ENCODE measurements at regions not wholly inside any gene's neighbourhood (a gene's known extent, or its start where the extent isn't known, plus 50 kb on each side); places are given as distances from the start of the nearest gene placed in this dataset.

DNA sequence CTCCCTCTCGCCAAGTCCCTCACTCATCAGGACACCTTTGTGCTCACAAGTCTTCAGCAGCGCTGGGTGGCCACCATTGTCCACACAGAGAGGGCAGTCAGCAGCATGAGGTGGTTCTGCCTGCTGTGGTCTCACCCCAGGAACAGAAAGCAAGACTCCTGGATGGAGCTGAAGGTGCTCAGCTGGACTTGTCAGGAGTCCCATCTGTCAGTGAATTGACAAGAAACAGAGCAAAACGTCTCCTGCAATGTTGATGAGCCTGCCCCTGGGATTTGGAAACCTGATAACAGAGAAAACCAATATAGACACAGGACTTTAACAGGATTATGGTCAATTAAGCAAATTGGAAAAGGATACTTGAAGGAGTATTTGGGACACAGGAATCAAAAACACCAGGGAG is 122.2 kb upstream of the PRSS58 start:
- H3K27me3 ChIP-seq = no peaks in the 10 kb centered on the region
- no peaks in the 10 kb centered on the region for H3K9me3 ChIP-seq
- WGBS, 2 donors (ENCODE audit: low coverage in 1 of 2) = 62% methylated on average over 3 of the region's 3 CpGs; no CpG with 5 or more reads in 1 of the 2 donors
- in situ Hi-C loops (cut with MboI; ENCODE audit: low pct_ligation_motif_present in 1 of 4, low pct_unique_long_range_greater_than_20kb in 1 of 4, low sequenced_read_pairs in 3 of 4) = no loop called here
- intact Hi-C loops (cut with DNase I; ENCODE audit: low total_unique reads) = no loop called here
- no peak for DNase-seq
- TF ChIP-seq POLR2A (IDR thresholded peaks at IDR 0.05) = no peak
- TF ChIP-seq, protein P1, sequence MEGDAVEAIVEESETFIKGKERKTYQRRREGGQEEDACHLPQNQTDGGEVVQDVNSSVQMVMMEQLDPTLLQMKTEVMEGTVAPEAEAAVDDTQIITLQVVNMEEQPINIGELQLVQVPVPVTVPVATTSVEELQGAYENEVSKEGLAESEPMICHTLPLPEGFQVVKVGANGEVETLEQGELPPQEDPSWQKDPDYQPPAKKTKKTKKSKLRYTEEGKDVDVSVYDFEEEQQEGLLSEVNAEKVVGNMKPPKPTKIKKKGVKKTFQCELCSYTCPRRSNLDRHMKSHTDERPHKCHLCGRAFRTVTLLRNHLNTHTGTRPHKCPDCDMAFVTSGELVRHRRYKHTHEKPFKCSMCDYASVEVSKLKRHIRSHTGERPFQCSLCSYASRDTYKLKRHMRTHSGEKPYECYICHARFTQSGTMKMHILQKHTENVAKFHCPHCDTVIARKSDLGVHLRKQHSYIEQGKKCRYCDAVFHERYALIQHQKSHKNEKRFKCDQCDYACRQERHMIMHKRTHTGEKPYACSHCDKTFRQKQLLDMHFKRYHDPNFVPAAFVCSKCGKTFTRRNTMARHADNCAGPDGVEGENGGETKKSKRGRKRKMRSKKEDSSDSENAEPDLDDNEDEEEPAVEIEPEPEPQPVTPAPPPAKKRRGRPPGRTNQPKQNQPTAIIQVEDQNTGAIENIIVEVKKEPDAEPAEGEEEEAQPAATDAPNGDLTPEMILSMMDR (IDR thresholded peaks at IDR 0.05) = no peak
- no peak for TF ChIP-seq POLR2AphosphoS5 (IDR thresholded peaks at IDR 0.05)
- TF ChIP-seq EP300 (IDR thresholded peaks at IDR 0.05; ENCODE audit: low read depth) = no peak
- no peak overlapping the region for H3K27ac ChIP-seq
- H3K36me3 ChIP-seq = no peaks in the 10 kb centered on the region
- H3K4me3 ChIP-seq = no peak overlapping the region
- H3K4me1 ChIP-seq = peaks cover 0 to 6% (median 0%) of the 10 kb centered on the region in 4 donors

DNA sequence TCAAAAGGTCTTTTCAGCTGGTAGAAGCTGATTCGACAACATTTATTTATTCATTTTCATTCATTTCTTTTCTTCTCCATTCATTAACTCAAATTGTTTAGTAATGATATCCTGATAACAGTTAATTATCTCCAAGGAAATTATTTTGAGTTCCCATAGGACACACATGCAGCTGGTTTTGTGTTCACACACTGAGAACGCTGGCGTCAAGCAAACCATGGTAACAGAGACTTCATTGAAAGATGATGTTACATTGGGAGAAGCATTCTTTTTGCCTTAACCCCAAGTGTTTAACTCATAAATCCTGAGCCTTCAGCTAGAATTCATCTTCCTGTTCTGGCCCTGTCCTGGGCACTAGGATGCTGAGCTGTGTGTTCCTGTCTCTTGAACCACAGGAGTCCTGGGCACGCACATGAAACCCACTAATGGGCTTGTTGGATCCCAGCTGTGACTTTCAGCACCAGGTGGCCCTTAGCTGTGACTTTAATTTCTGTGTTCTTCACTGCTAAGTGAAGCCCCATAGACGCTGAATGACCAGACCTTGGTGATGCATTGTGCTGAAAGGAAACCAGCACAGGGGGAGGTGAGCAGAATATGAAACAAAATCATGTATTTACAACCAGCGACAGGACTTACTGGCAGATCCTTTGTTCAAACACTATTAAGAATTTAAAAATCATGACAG is 121.5 kb upstream of the PRSS58 start:
- no peaks in the 10 kb centered on the region for H3K9me3 ChIP-seq
- intact Hi-C loops (cut with DNase I; ENCODE audit: low total_unique reads) (no loop called here), in situ Hi-C loops (cut with MboI; ENCODE audit: low pct_ligation_motif_present in 1 of 4, low pct_unique_long_range_greater_than_20kb in 1 of 4, low sequenced_read_pairs in 3 of 4) (no loop called here)
- no peak overlapping the region for H3K27ac ChIP-seq
- no peaks in the 10 kb centered on the region for H3K27me3 ChIP-seq
- no peak for DNase-seq
- peaks cover 0 to 3% (median 0%) of the 10 kb centered on the region in 4 donors for H3K4me1 ChIP-seq
- no peaks in the 10 kb centered on the region for H3K36me3 ChIP-seq
- WGBS, 2 donors (ENCODE audit: low coverage in 1 of 2) = 76 to 82% methylated on average over 4 to 6 of the region's 6 CpGs
- H3K4me3 ChIP-seq = no peak overlapping the region
- TF ChIP-seq EP300 (IDR thresholded peaks at IDR 0.05; ENCODE audit: low read depth) = no peak
- TF ChIP-seq, protein P1 (IDR thresholded peaks at IDR 0.05) = no peak
- TF ChIP-seq POLR2AphosphoS5 (IDR thresholded peaks at IDR 0.05) = no peak
- TF ChIP-seq POLR2A (IDR thresholded peaks at IDR 0.05) = no peak

DNA sequence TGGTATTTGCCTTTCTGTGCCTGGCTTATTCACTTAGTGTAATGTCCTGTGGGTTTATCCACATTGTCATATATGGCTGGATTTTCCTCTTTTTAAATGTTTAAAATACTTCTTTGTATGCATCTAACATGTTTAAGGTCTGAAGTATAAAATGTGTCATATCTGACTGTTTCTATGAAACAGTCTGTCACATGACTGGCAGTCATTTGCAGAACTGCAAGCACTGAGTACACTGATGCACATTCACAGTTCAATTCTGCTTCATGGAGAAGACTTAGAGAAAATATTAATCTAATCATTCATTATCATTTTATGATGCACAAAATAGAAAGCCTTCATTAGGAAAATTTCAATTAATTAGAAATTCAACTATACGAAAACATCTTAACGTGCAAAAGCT is 119.7 kb upstream of the PRSS58 start:
- DNase-seq = no peak
- Histone ChIP-seq H3K27ac (no peak overlapping the region), H3K36me3 (no peaks in the 10 kb centered on the region), H3K4me1 (peaks cover 0 to 9% (median 0%) of the 10 kb centered on the region in 4 donors), H3K27me3 (no peaks in the 10 kb centered on the region), H3K4me3 (no peak overlapping the region), H3K9me3 (no peaks in the 10 kb centered on the region)
- TF ChIP-seq POLR2AphosphoS5 (IDR thresholded peaks at IDR 0.05) (no peak), POLR2A (IDR thresholded peaks at IDR 0.05) (no peak), EP300 (IDR thresholded peaks at IDR 0.05; ENCODE audit: low read depth) (no peak)
- TF ChIP-seq, protein P1 (IDR thresholded peaks at IDR 0.05) = no peak
- 96 to 97% methylated on average over 2 of the region's 2 CpGs for WGBS, 2 donors (ENCODE audit: low coverage in 1 of 2)
- intact Hi-C loops (cut with DNase I; ENCODE audit: low total_unique reads) = no loop called here
- in situ Hi-C loops (cut with MboI; ENCODE audit: low pct_ligation_motif_present in 1 of 4, low pct_unique_long_range_greater_than_20kb in 1 of 4, low sequenced_read_pairs in 3 of 4) = no loop called here

DNA sequence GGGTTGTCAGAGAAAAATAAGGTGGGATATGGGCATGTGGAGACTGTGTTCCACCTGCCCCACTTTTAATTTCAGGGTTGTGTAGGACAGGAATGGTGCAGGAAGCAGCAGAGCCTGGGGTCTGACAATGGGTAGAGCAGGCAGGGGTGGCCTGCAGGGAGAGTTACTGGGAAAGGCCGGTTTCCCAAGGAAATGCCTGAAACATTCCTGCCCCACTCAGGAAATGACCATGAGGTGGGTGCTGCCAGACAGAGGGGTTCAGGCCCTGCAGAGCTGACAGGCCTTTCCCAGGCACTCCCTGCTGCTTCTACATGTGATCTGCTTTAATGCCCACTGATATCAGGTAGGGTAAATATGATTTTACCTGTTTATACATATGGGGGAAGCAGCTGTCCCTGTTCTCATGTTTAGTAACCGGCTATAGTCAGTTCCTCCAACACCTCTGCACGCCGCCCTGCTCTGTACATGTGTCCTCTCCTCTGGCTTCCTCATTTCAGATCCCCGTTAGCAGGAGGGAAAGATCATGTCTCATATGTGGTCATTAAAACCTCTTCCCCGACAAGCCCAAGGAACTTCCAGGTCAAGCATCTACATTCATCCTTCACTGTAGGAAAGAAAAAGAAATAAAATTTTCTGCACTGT is 118.6 kb upstream of the PRSS58 start:
- no peak for DNase-seq
- Histone ChIP-seq H3K36me3 (no peaks in the 10 kb centered on the region), H3K4me1 (peaks cover 0 to 9% (median 0%) of the 10 kb centered on the region in 4 donors), H3K4me3 (no peak overlapping the region), H3K27ac (no peak overlapping the region), H3K27me3 (no peaks in the 10 kb centered on the region), H3K9me3 (no peaks in the 10 kb centered on the region)
- TF ChIP-seq, protein P1 (IDR thresholded peaks at IDR 0.05) = no peak
- no peak for TF ChIP-seq EP300 (IDR thresholded peaks at IDR 0.05; ENCODE audit: low read depth)
- TF ChIP-seq POLR2A (IDR thresholded peaks at IDR 0.05) = no peak
- no peak for TF ChIP-seq POLR2AphosphoS5 (IDR thresholded peaks at IDR 0.05)
- intact Hi-C loops (cut with DNase I; ENCODE audit: low total_unique reads) = no loop called here
- in situ Hi-C loops (cut with MboI; ENCODE audit: low pct_ligation_motif_present in 1 of 4, low pct_unique_long_range_greater_than_20kb in 1 of 4, low sequenced_read_pairs in 3 of 4) = no loop called here
- WGBS, 2 donors (ENCODE audit: low coverage in 1 of 2) = 62 to 81% methylated on average over 5 to 6 of the region's 6 CpGs
